Embryonic facial prominence (tissue), 1 donor: ENCODE measurements at regions not wholly inside any gene's neighbourhood (a gene's known extent, or its start where the extent isn't known, plus 50 kb on each side); places are given as distances from the start of the nearest gene placed in this dataset.
"Not testable (repeated sequence)": the region's sequence is repeated elsewhere in the genome, so short reads cannot be mapped to it uniquely, and the experiment has no call there.

Experiments
- DNase-seq: peaks from one replicate; pipeline ENCODE4 v3.0.0-alpha.2; 2016; ENCODE audit errors: extremely low spot score

GRCh38 chr12:118536306-118536906 is 160.1 kb downstream of the SUDS3 start:
- no peak for DNase-seq

GRCh38 chr12:118537481-118537917 is 161.1 kb downstream of the SUDS3 start:
- DNase-seq, result no peak

- DNase-seq, result no peak
Measured at GRCh38 chr12:118541071-118541470, 164.7 kb downstream of the SUDS3 start.

GRCh38 chr12:118541934-118542333 is 165.6 kb downstream of the SUDS3 start:
- DNase-seq, result no peak

GRCh38 chr12:118543651-118544050 is 167.3 kb downstream of the SUDS3 start:
- DNase-seq, result no peak

GRCh38 chr12:118544569-118544968 is 168.2 kb downstream of the SUDS3 start:
- DNase-seq, result no peak

GRCh38 chr12:118547606-118548005 is 171.3 kb downstream of the SUDS3 start:
- DNase-seq, result not testable (repeated sequence)

- DNase-seq, result no peak
Measured at GRCh38 chr12:118548887-118549509, 172.6 kb downstream of the SUDS3 start.

GRCh38 chr12:118549510-118549980 is 173.2 kb downstream of the SUDS3 start:
- no peak for DNase-seq

- DNase-seq, result no peak
Measured at GRCh38 chr12:118553856-118554504, 177.6 kb downstream of the SUDS3 start.

GRCh38 chr12:118558941-118559340 is 182.6 kb downstream of the SUDS3 start:
- no peak for DNase-seq

GRCh38 chr12:118560733-118561132 is 184.4 kb downstream of the SUDS3 start:
- no peak for DNase-seq

GRCh38 chr12:118571730-118572129 is 195.4 kb downstream of the SUDS3 start:
- DNase-seq, result no peak

GRCh38 chr12:118574288-118574687 is 197.9 kb downstream of the SUDS3 start:
- no peak for DNase-seq

GRCh38 chr12:118575730-118576129 is 199.4 kb downstream of the SUDS3 start:
- DNase-seq, result no peak

GRCh38 chr12:118581371-118581770 is 205.0 kb downstream of the SUDS3 start:
- no peak for DNase-seq

- no peak for DNase-seq
Measured at GRCh38 chr12:118582863-118583262, 206.5 kb downstream of the SUDS3 start.

- no peak for DNase-seq
Measured at GRCh38 chr12:118586433-118586832, 210.1 kb downstream of the SUDS3 start.

- DNase-seq, result no peak
Measured at GRCh38 chr12:118589162-118589561, 212.8 kb downstream of the SUDS3 start.

- DNase-seq, result no peak
Measured at GRCh38 chr12:118590406-118591150, 214.2 kb downstream of the SUDS3 start.

- no peak for DNase-seq
Measured at GRCh38 chr12:118603610-118604361, 227.4 kb downstream of the SUDS3 start.

- no peak for DNase-seq
Measured at GRCh38 chr12:118606690-118607089, 230.3 kb downstream of the SUDS3 start.
